ENCODE measurements at regions not wholly inside any gene's neighbourhood (a gene's known extent, or its start where the extent isn't known, plus 50 kb on each side); places are given as distances from the start of the nearest gene placed in this dataset.

DNA sequence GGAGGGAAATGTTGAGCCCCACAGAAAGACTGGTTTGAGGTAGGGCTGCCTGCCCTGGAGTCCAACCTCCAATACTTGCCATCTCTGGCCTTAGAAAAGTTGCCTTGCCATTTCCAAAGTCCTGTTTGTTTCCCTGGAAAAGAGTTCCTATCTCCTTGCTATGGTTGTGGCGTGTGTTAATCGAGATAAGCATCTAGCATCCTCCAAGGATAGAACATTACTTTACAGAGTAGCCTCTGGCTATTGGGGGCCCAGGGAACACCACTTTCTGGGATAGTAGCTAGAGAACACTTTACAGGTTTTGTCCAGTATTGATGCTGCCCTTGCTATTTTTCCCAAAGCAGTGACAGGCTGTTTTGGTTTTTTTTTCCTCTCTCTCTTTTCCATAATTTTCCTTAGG, 57.4 kb upstream of the SASH1 start:
- TF ChIP-seq, protein P1, sequence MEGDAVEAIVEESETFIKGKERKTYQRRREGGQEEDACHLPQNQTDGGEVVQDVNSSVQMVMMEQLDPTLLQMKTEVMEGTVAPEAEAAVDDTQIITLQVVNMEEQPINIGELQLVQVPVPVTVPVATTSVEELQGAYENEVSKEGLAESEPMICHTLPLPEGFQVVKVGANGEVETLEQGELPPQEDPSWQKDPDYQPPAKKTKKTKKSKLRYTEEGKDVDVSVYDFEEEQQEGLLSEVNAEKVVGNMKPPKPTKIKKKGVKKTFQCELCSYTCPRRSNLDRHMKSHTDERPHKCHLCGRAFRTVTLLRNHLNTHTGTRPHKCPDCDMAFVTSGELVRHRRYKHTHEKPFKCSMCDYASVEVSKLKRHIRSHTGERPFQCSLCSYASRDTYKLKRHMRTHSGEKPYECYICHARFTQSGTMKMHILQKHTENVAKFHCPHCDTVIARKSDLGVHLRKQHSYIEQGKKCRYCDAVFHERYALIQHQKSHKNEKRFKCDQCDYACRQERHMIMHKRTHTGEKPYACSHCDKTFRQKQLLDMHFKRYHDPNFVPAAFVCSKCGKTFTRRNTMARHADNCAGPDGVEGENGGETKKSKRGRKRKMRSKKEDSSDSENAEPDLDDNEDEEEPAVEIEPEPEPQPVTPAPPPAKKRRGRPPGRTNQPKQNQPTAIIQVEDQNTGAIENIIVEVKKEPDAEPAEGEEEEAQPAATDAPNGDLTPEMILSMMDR (IDR thresholded peaks at IDR 0.05) = no peak
- TF ChIP-seq RARB (CRISPR knock-in tag; IDR thresholded peaks at IDR 0.05) = no peak
- TF ChIP-seq HOXA7 (CRISPR knock-in tag; IDR thresholded peaks at IDR 0.05) = no peak
- TF ChIP-seq MYC (IDR thresholded peaks at IDR 0.05; ENCODE audit: borderline replicate concordance, low read length) = no peak
- TF ChIP-seq PHF8 (IDR thresholded peaks at IDR 0.05; ENCODE audit: borderline replicate concordance, low read depth) = no peak
- no peak for TF ChIP-seq POLR2A (IDR thresholded peaks at IDR 0.05; ENCODE audit: low read length)
- TF ChIP-seq, protein P2, sequence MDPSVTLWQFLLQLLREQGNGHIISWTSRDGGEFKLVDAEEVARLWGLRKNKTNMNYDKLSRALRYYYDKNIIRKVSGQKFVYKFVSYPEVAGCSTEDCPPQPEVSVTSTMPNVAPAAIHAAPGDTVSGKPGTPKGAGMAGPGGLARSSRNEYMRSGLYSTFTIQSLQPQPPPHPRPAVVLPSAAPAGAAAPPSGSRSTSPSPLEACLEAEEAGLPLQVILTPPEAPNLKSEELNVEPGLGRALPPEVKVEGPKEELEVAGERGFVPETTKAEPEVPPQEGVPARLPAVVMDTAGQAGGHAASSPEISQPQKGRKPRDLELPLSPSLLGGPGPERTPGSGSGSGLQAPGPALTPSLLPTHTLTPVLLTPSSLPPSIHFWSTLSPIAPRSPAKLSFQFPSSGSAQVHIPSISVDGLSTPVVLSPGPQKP (IDR thresholded peaks at IDR 0.05; ENCODE audit: low read depth, low read length) = no peak
- TF ChIP-seq ZFP36 (IDR thresholded peaks at IDR 0.05; ENCODE audit: borderline replicate concordance, partially characterized antibody) = no peak
- TF ChIP-seq CHD2 (IDR thresholded peaks at IDR 0.05; ENCODE audit: low read length, partially characterized antibody) = no peak
- TF ChIP-seq CHD4 (IDR thresholded peaks at IDR 0.05; ENCODE audit: borderline replicate concordance) = no peak
- TF ChIP-seq RAD21 (conservative IDR thresholded peaks at IDR 0.05 in 1 of 2, IDR thresholded peaks at IDR 0.05 in 1 of 2) = no peak
- TF ChIP-seq JUN (IDR thresholded peaks at IDR 0.05) = no peak
- TF ChIP-seq JUNB (IDR thresholded peaks at IDR 0.05) = no peak
